BJ (cell line): ENCODE measurements at regions not wholly inside any gene's neighbourhood (a gene's known extent, or its start where the extent isn't known, plus 50 kb on each side); places are given as distances from the start of the nearest gene placed in this dataset.

Experiments used
- CTCF ChIA-PET: fragments of 350-600 bp; formaldehyde crosslinking; extraction: SDS; loops from one replicate; lab custom pipeline; 2021; ENCODE audit warnings: antibody characterized with exemption, inconsistent platforms; lab: Yijun Ruan, JAX
- POLR2A ChIA-PET: fragments of 300-600 bp; sonication (Branson Sonifier 250); formaldehyde crosslinking; extraction: SDS; loops from one replicate; lab custom pipeline; 2021; ENCODE audit warnings: antibody characterized with exemption; lab: Charles Lee
- DNase-seq: peaks from one replicate; pipeline ENCODE4 v3.0.0-alpha.2; 2011; ENCODE audit warnings: low read depth
- H3K27me3 ChIP-seq: 2 replicates; pipeline ENCODE4 v1.6.0; 2011; ENCODE audit warnings: low read length; ENCODE audit not compliant: control insufficient read depth, insufficient read depth
- H3K36me3 ChIP-seq: 2 replicates; pipeline ENCODE4 v1.5.1; 2011; ENCODE audit warnings: low read length; ENCODE audit not compliant: control insufficient read depth, insufficient read depth
- H3K4me3 ChIP-seq: 2 replicates; pipeline ENCODE4 v1.5.1; 2011; ENCODE audit warnings: low read depth, mild to moderate bottlenecking, control low read depth, low read length
- TF ChIP-seq, protein P1 (sequence below): IDR thresholded peaks from 2 replicates; pipeline ENCODE4 v1.5.1; 2011; ENCODE audit warnings: low read depth, mild to moderate bottlenecking, control low read depth, inconsistent platforms, low read length, moderate library complexity; ENCODE audit not compliant: insufficient read depth

- POLR2A ChIA-PET: no interaction called here
- no peaks in the 10 kb centered on the region for H3K27me3 ChIP-seq
Measured at GRCh38 chr21:28156590-28156989, 836.1 kb downstream of the LTN1 start.

DNA sequence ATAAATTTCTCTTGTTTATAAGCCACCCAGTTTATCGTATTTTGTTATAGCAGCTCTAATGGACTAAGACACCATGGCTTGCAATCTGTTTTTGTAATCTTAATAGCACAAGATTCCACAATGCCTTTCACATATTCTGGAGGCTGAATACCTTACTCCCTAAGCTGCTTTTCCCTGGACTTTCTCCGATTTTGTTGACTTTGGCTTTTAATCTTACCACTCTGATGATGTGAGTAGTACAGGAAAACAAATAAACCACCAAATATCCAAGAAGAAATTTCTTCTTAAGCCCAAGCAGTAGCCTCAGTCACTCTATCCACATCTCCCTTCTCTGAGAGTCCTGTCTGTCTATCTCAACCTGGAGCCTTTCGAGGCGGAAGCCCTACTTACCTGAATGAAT, 838.6 kb downstream of the LTN1 start:
- POLR2A ChIA-PET: interaction anchor here (0.6 kb wide), 1 partner anchor 89 kb away, joined by 3 read pairs; no protein-coding TSS in a partner anchor
- Histone ChIP-seq H3K4me3 (no peak overlapping the region), H3K36me3 (no peaks in the 10 kb centered on the region), H3K27me3 (no peaks in the 10 kb centered on the region)
- no peak for DNase-seq
- CTCF ChIA-PET: no interaction called here
- TF ChIP-seq, protein P1, sequence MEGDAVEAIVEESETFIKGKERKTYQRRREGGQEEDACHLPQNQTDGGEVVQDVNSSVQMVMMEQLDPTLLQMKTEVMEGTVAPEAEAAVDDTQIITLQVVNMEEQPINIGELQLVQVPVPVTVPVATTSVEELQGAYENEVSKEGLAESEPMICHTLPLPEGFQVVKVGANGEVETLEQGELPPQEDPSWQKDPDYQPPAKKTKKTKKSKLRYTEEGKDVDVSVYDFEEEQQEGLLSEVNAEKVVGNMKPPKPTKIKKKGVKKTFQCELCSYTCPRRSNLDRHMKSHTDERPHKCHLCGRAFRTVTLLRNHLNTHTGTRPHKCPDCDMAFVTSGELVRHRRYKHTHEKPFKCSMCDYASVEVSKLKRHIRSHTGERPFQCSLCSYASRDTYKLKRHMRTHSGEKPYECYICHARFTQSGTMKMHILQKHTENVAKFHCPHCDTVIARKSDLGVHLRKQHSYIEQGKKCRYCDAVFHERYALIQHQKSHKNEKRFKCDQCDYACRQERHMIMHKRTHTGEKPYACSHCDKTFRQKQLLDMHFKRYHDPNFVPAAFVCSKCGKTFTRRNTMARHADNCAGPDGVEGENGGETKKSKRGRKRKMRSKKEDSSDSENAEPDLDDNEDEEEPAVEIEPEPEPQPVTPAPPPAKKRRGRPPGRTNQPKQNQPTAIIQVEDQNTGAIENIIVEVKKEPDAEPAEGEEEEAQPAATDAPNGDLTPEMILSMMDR: no peak

More at GRCh38 chr21:28156590-28156989, 836.1 kb downstream of the LTN1 start:
- TF ChIP-seq, protein P1: no peak
- no peak for DNase-seq
- no peaks in the 10 kb centered on the region for H3K36me3 ChIP-seq
- CTCF ChIA-PET: no interaction called here
- no peak overlapping the region for H3K4me3 ChIP-seq

DNA sequence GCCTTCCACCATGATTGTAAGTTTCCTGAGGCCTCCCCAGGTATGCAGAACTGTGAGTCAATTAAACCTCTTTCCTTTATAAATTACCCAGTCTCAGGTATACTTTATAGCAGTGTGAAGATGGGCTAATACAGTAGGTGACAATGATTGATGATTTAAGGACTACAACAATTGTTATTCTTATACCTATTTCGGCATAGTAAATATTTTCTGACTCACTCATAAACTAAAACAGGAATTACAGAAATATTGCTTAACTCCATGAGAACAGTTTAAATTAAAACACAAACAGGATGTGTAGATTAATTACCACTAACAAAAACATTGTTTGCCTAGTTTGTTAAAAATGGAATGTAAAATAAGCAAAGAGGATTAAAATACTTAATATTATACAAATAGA, 839.9 kb downstream of the LTN1 start:
- Histone ChIP-seq H3K4me3 (no peak overlapping the region), H3K27me3 (no peaks in the 10 kb centered on the region), H3K36me3 (no peaks in the 10 kb centered on the region)
- TF ChIP-seq, protein P1: no peak
- CTCF ChIA-PET: no interaction called here
- POLR2A ChIA-PET: no interaction called here
- no peak for DNase-seq

GRCh38 chr21:28151758-28152157, 840.9 kb downstream of the LTN1 start:
- ChIA-PET POLR2A (no interaction called here), CTCF (no interaction called here)
- no peaks in the 10 kb centered on the region for H3K36me3 ChIP-seq
- TF ChIP-seq, protein P1: no peak
- DNase-seq: no peak
- no peak overlapping the region for H3K4me3 ChIP-seq
- no peaks in the 10 kb centered on the region for H3K27me3 ChIP-seq

- ChIA-PET CTCF (interaction anchor here (0.7 kb wide), 1 partner anchor 261 kb away, joined by 3 read pairs; no protein-coding TSS in a partner anchor), POLR2A (no interaction called here)
- Histone ChIP-seq H3K27me3 (no peaks in the 10 kb centered on the region), H3K4me3 (no peak overlapping the region), H3K36me3 (no peaks in the 10 kb centered on the region)
- no peak for DNase-seq
- TF ChIP-seq, protein P1: no peak
Measured at GRCh38 chr21:28150778-28151177, 841.9 kb downstream of the LTN1 start.
